GM04503 (cell line): ENCODE measurements at regions not wholly inside any gene's neighbourhood (a gene's known extent, or its start where the extent isn't known, plus 50 kb on each side); places are given as distances from the start of the nearest gene placed in this dataset.
"Not testable (repeated sequence)": the region's sequence is repeated elsewhere in the genome, so short reads cannot be mapped to it uniquely, and the experiment has no call there.

Source experiments
- DNase-seq: peaks from one replicate; pipeline ENCODE4 v3.0.0-alpha.2; 2012; ENCODE audit warnings: low read depth

GRCh38 chr14:34174973-34175372 lies 224.1 kb upstream of the EGLN3 start:
- DNase-seq = no peak

GRCh38 chr14:34173916-34174315 lies 223.0 kb upstream of the EGLN3 start:
- DNase-seq = no peak

GRCh38 chr14:34172550-34173368 lies 221.9 kb upstream of the EGLN3 start:
- DNase-seq = no peak

- DNase-seq = no peak
Observed at GRCh38 chr14:34172173-34172451, 221.2 kb upstream of the EGLN3 start.

- DNase-seq = no peak
Observed at GRCh38 chr14:34171431-34172172, 220.7 kb upstream of the EGLN3 start.

GRCh38 chr14:34170882-34171281 lies 220.0 kb upstream of the EGLN3 start:
- DNase-seq = no peak

GRCh38 chr14:34169561-34169960 lies 218.7 kb upstream of the EGLN3 start:
- DNase-seq = no peak

GRCh38 chr14:34168656-34169055 lies 217.8 kb upstream of the EGLN3 start:
- no peak for DNase-seq

GRCh38 chr14:34165847-34166350 lies 215.0 kb upstream of the EGLN3 start:
- DNase-seq = no peak

GRCh38 chr14:34164162-34164864 lies 213.4 kb upstream of the EGLN3 start:
- no peak for DNase-seq

GRCh38 chr14:34161351-34162082 lies 210.6 kb upstream of the EGLN3 start:
- DNase-seq = no peak

- DNase-seq = no peak
Observed at GRCh38 chr14:34160619-34161018, 209.7 kb upstream of the EGLN3 start.

- no peak for DNase-seq
Observed at GRCh38 chr14:34157651-34158050, 206.8 kb upstream of the EGLN3 start.

GRCh38 chr14:34147461-34147860 lies 196.6 kb upstream of the EGLN3 start:
- no peak for DNase-seq

GRCh38 chr14:34140127-34140526 lies 189.3 kb upstream of the EGLN3 start:
- DNase-seq = not testable (repeated sequence)

GRCh38 chr14:34139160-34140121 lies 188.6 kb upstream of the EGLN3 start:
- not testable (repeated sequence) for DNase-seq

GRCh38 chr14:34138175-34138574 lies 187.3 kb upstream of the EGLN3 start:
- no peak for DNase-seq

GRCh38 chr14:34137001-34137745 lies 186.3 kb upstream of the EGLN3 start:
- DNase-seq = no peak

- DNase-seq = no peak
Observed at GRCh38 chr14:34135492-34135891, 184.6 kb upstream of the EGLN3 start.

- no peak for DNase-seq
Observed at GRCh38 chr14:34134484-34134883, 183.6 kb upstream of the EGLN3 start.
